ENCODE measurements at regions not wholly inside any gene's neighbourhood (a gene's known extent, or its start where the extent isn't known, plus 50 kb on each side); places are given as distances from the start of the nearest gene placed in this dataset.

DNA sequence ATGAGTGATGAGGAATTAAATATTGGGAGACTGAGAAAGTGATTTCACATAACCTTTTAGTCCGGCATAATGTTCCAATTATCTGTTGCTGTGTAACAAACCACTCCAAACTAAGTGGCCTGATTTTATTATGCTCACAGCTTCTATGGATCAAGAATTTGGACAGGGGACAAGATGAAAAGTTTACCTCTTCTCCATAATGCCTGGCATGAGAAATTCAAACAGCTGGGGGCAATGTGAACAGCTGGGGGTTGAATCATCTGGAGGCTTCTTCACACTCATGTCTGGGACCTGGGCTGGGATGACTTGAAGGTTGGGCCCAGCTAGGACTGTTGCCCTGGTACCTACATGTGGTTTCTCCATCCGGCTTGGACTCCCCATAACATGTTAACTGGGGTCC lies 99.4 kb upstream of the DRD2 start:
- Histone ChIP-seq H3K79me2 (ENCODE audit: control insufficient read depth, low read length) (no peaks in the 10 kb centered on the region), H3K4me3 (ENCODE audit: low read length) (no peak overlapping the region), H4K20me1 (ENCODE audit: control insufficient read depth, insufficient read depth, low read depth, low read length) (no peaks in the 10 kb centered on the region), H3K4me2 (ENCODE audit: low read length) (no peak overlapping the region), H3K4me1 (ENCODE audit: control insufficient read depth, low read length) (peaks cover 7% of the 10 kb centered on the region; the same call in 1 of the 2 replicates), H3K27ac (ENCODE audit: low read depth, low read length) (no peak overlapping the region), H3K9me3 (ENCODE audit: control insufficient read depth, insufficient read depth, low read length) (no peaks in the 10 kb centered on the region), H3K36me3 (ENCODE audit: control insufficient read depth, low read length) (no peaks in the 10 kb centered on the region), H3F3A (ENCODE audit: control insufficient read depth, insufficient read depth) (no peaks in the 10 kb centered on the region), H3K9me2 (replicated peaks; ENCODE audit: control insufficient read depth, low read length) (no peaks in the 10 kb centered on the region), H3K27me3 (ENCODE audit: control insufficient read depth, low read length) (no peaks in the 10 kb centered on the region)
- TF ChIP-seq, protein P1, sequence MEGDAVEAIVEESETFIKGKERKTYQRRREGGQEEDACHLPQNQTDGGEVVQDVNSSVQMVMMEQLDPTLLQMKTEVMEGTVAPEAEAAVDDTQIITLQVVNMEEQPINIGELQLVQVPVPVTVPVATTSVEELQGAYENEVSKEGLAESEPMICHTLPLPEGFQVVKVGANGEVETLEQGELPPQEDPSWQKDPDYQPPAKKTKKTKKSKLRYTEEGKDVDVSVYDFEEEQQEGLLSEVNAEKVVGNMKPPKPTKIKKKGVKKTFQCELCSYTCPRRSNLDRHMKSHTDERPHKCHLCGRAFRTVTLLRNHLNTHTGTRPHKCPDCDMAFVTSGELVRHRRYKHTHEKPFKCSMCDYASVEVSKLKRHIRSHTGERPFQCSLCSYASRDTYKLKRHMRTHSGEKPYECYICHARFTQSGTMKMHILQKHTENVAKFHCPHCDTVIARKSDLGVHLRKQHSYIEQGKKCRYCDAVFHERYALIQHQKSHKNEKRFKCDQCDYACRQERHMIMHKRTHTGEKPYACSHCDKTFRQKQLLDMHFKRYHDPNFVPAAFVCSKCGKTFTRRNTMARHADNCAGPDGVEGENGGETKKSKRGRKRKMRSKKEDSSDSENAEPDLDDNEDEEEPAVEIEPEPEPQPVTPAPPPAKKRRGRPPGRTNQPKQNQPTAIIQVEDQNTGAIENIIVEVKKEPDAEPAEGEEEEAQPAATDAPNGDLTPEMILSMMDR (IDR thresholded peaks at IDR 0.05; ENCODE audit: low read depth, low read length, poor library complexity, severe bottlenecking), result no peak
- no peak for TF ChIP-seq EZH2phosphoT487 (IDR thresholded peaks at IDR 0.05; ENCODE audit: borderline replicate concordance, low read length)

DNA sequence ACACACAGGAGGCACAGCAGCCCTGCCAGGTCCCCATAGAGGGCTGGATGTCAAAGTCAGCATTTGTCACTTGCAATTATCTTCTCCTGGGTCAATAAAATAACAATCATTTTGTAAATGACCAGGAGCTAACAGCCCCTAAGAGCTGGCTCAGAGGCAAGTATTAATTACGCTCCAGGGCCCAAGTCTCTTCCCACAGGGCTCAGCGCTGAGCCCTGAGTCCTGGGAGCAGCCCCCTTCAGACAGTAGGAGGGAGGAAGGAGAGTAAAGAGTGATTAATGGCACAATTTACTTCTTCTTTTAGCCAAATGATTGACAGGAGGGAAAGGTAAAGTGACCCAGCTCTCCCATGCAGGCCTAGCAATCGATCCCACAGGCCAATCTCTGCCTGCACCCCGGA lies 99.0 kb upstream of the DRD2 start:
- Histone ChIP-seq H3K27ac (ENCODE audit: low read depth, low read length) (no peak overlapping the region), H3K36me3 (ENCODE audit: control insufficient read depth, low read length) (no peaks in the 10 kb centered on the region), H3K4me3 (ENCODE audit: low read length) (no peak overlapping the region), H4K20me1 (ENCODE audit: control insufficient read depth, insufficient read depth, low read depth, low read length) (no peaks in the 10 kb centered on the region), H3K9me3 (ENCODE audit: control insufficient read depth, insufficient read depth, low read length) (no peaks in the 10 kb centered on the region), H3F3A (ENCODE audit: control insufficient read depth, insufficient read depth) (no peaks in the 10 kb centered on the region), H3K4me2 (ENCODE audit: low read length) (no peak overlapping the region), H3K4me1 (ENCODE audit: control insufficient read depth, low read length) (peaks cover 7% of the 10 kb centered on the region; the same call in 1 of the 2 replicates), H3K9me2 (replicated peaks; ENCODE audit: control insufficient read depth, low read length) (no peaks in the 10 kb centered on the region), H3K79me2 (ENCODE audit: control insufficient read depth, low read length) (no peaks in the 10 kb centered on the region), H3K27me3 (ENCODE audit: control insufficient read depth, low read length) (no peaks in the 10 kb centered on the region)
- no peak for TF ChIP-seq EZH2phosphoT487 (IDR thresholded peaks at IDR 0.05; ENCODE audit: borderline replicate concordance, low read length)
- TF ChIP-seq, protein P1 (IDR thresholded peaks at IDR 0.05; ENCODE audit: low read depth, low read length, poor library complexity, severe bottlenecking), result no peak

DNA sequence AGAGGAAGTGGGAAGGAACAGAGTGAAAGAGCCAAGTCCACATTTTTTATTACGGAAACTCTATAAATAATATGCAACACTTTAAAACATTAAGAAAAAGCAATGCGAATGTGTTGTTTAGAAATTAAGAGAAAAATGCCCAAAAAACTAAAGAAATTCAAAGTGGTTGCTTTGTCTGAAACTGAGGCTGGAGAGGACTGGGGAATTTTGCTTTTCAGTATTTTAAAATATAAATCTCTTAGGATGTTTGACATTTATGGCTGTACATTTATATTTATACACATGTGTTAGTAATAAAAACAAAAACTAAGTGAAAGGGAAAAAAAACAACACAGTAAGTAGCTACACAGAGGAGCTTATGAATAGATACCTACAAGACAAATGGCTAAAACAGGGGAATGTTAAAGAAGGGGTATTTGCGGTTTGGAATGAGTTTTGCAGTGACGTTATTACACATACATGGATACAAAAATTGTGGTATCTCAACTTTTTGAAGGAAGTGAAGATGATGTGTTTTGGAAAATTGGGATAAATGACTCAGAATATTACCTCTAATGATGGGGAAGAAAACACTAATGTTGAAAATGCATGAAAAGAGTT lies 97.0 kb upstream of the DRD2 start:
- Histone ChIP-seq H3K27me3 (ENCODE audit: control insufficient read depth, low read length) (no peaks in the 10 kb centered on the region), H3K4me3 (ENCODE audit: low read length) (no peak overlapping the region), H3K4me2 (ENCODE audit: low read length) (no peak overlapping the region), H3K9me2 (replicated peaks; ENCODE audit: control insufficient read depth, low read length) (no peaks in the 10 kb centered on the region), H3K36me3 (ENCODE audit: control insufficient read depth, low read length) (no peaks in the 10 kb centered on the region), H3F3A (ENCODE audit: control insufficient read depth, insufficient read depth) (no peaks in the 10 kb centered on the region), H3K9me3 (ENCODE audit: control insufficient read depth, insufficient read depth, low read length) (no peaks in the 10 kb centered on the region), H3K79me2 (ENCODE audit: control insufficient read depth, low read length) (no peaks in the 10 kb centered on the region), H4K20me1 (ENCODE audit: control insufficient read depth, insufficient read depth, low read depth, low read length) (no peaks in the 10 kb centered on the region), H3K4me1 (ENCODE audit: control insufficient read depth, low read length) (no peaks in the 10 kb centered on the region), H3K27ac (ENCODE audit: low read depth, low read length) (no peak overlapping the region)
- TF ChIP-seq EZH2phosphoT487 (IDR thresholded peaks at IDR 0.05; ENCODE audit: borderline replicate concordance, low read length), result no peak
- TF ChIP-seq, protein P1 (IDR thresholded peaks at IDR 0.05; ENCODE audit: low read depth, low read length, poor library complexity, severe bottlenecking), result no peak
